Esophagus squamous epithelium (tissue), 5 donors: ENCODE measurements at regions not wholly inside any gene's neighbourhood (a gene's known extent, or its start where the extent isn't known, plus 50 kb on each side); places are given as distances from the start of the nearest gene placed in this dataset.

Source experiments
- DNase-seq: peaks from one replicate; lab custom pipeline; 2025; lab: John Stamatoyannopoulos, UW
- H3K27ac ChIP-seq, 4 donors: fragments of 200-600 bp; sonication (generic); one replicate each; pipeline ENCODE4 v1.5.1; 2016 to 2019; ENCODE audit warnings: mild to moderate bottlenecking in 1 of 4
- H3K27me3 ChIP-seq, 4 donors: fragments of 200-600 bp; sonication (generic); 1 replicate in 3 of 4; 2 replicates in 1 of 4; pipeline versions ENCODE4 v1.5.1 to v1.6.0; 2017 to 2021; ENCODE audit warnings: antibody characterized with exemption in 1 of 4
- H3K36me3 ChIP-seq, 3 donors: fragments of 200-600 bp; sonication (generic); one replicate each; pipeline ENCODE4 v1.5.1; 2016 to 2019
- H3K4me1 ChIP-seq, 3 donors: fragments of 200-600 bp; sonication (generic); one replicate each; pipeline ENCODE4 v1.5.1; 2017 to 2019
- H3K4me3 ChIP-seq, 4 donors: fragments of 200-600 bp; sonication (generic); 1 replicate in 3 of 4; 2 replicates in 1 of 4; pipeline ENCODE4 v1.5.1; 2016 to 2019; ENCODE audit warnings: mild to moderate bottlenecking in 2 of 4, moderate library complexity in 1 of 4
- H3K9me3 ChIP-seq, 3 donors: fragments of 200-600 bp; sonication (generic); one replicate each; pipeline ENCODE4 v1.5.1; 2016 to 2019
- CTCF ChIP-seq, 6 experiments: fragments of 450-650 bp in 4 of 6; fragments of 200-600 bp in 2 of 6; sonication (generic) in 2 of 6; IDR thresholded peaks; one replicate each; pipeline ENCODE4 v1.5.1; 2016 to 2019; ENCODE audit warnings: antibody characterized with exemption in 6 of 6, mild to moderate bottlenecking in 4 of 6, moderate library complexity in 4 of 6
- POLR2A ChIP-seq, 4 donors: fragments of 450-650 bp; IDR thresholded peaks; one replicate each; pipeline ENCODE4 v1.6.1; 2017; ENCODE audit warnings: antibody characterized with exemption in 4 of 4, mild to moderate bottlenecking in 4 of 4, moderate library complexity in 3 of 4
- WGBS, 2 donors: methylation state at CpG; one replicate each; pipeline ENCODE4 v1.1.5; 2018; 5-methylcytosine and 5-hydroxymethylcytosine counted together
- intact Hi-C: fragments of 100-400 bp; cut with DNase I; formaldehyde crosslinking; loops from one replicate; pipeline ENCODE4 v1.15.0; 2022
- donor health status: DM: yes; HTN: yes; CAD: no.

- 58 to 70% methylated on average over 4 of the region's 4 CpGs for WGBS, 2 donors
- intact Hi-C loops = no loop called here
- no peaks in the 10 kb centered on the region for H3K36me3 ChIP-seq
- H3K4me1 ChIP-seq = no peaks in the 10 kb centered on the region
- no peaks in the 10 kb centered on the region for H3K9me3 ChIP-seq
- DNase-seq = no peak
- H3K4me3 ChIP-seq = no peak overlapping the region
- H3K27me3 ChIP-seq = no peaks in the 10 kb centered on the region
- H3K27ac ChIP-seq = no peak overlapping the region
- TF ChIP-seq POLR2A (IDR thresholded peaks at IDR 0.05) = no peak
- TF ChIP-seq CTCF (IDR thresholded peaks at IDR 0.05) = no peak
These were observed 374.7 kb upstream of the GOLIM4 start for GRCh38 chr3:168470380-168470779.

- intact Hi-C loops = no loop called here
- TF ChIP-seq CTCF (IDR thresholded peaks at IDR 0.05) (no peak), POLR2A (IDR thresholded peaks at IDR 0.05) (no peak)
These were observed 373.7 kb upstream of the GOLIM4 start for GRCh38 chr3:168469436-168469835.

GRCh38 chr3:168467115-168467714 lies 371.5 kb upstream of the GOLIM4 start:
- no peaks in the 10 kb centered on the region for H3K36me3 ChIP-seq
- no peak overlapping the region for H3K4me3 ChIP-seq
- no peaks in the 10 kb centered on the region for H3K27me3 ChIP-seq
- 45 to 52% methylated on average over 6 of the region's 6 CpGs for WGBS, 2 donors
- intact Hi-C loops = no loop called here
- no peaks in the 10 kb centered on the region for H3K9me3 ChIP-seq
- no peak overlapping the region for H3K27ac ChIP-seq
- TF ChIP-seq POLR2A (IDR thresholded peaks at IDR 0.05) (no peak), CTCF (IDR thresholded peaks at IDR 0.05) (peak in 1 of 6 experiments; percentile 16)
- no peak for DNase-seq
- no peaks in the 10 kb centered on the region for H3K4me1 ChIP-seq

More at GRCh38 chr3:168469436-168469835, 373.7 kb upstream of the GOLIM4 start:
- no peak overlapping the region for H3K27ac ChIP-seq
- H3K4me1 ChIP-seq = no peaks in the 10 kb centered on the region
- no peak for DNase-seq
- no peaks in the 10 kb centered on the region for H3K27me3 ChIP-seq
- 40 to 50% methylated on average over 3 of the region's 3 CpGs for WGBS, 2 donors
- H3K36me3 ChIP-seq = no peaks in the 10 kb centered on the region
- H3K9me3 ChIP-seq = no peaks in the 10 kb centered on the region
- no peak overlapping the region for H3K4me3 ChIP-seq

- Histone ChIP-seq H3K27me3 (no peaks in the 10 kb centered on the region), H3K4me3 (no peak overlapping the region), H3K36me3 (no peaks in the 10 kb centered on the region), H3K9me3 (no peaks in the 10 kb centered on the region), H3K4me1 (no peaks in the 10 kb centered on the region), H3K27ac (no peak overlapping the region)
- intact Hi-C loops = no loop called here
- TF ChIP-seq POLR2A (IDR thresholded peaks at IDR 0.05) (no peak), CTCF (IDR thresholded peaks at IDR 0.05) (no peak)
- no peak for DNase-seq
These were observed 366.1 kb upstream of the GOLIM4 start for GRCh38 chr3:168461793-168462192.

- H3K4me3 ChIP-seq = no peak overlapping the region
- H3K4me1 ChIP-seq = no peaks in the 10 kb centered on the region
- H3K27me3 ChIP-seq = no peaks in the 10 kb centered on the region
- 42 to 51% methylated on average over 2 of the region's 2 CpGs for WGBS, 2 donors
- DNase-seq = no peak
- intact Hi-C loops = no loop called here
- TF ChIP-seq CTCF (IDR thresholded peaks at IDR 0.05) (no peak), POLR2A (IDR thresholded peaks at IDR 0.05) (no peak)
- no peak overlapping the region for H3K27ac ChIP-seq
- no peaks in the 10 kb centered on the region for H3K36me3 ChIP-seq
- no peaks in the 10 kb centered on the region for H3K9me3 ChIP-seq
These were observed 363.6 kb upstream of the GOLIM4 start for GRCh38 chr3:168459226-168459784.
